ENCODE measurements at regions not wholly inside any gene's neighbourhood (a gene's known extent, or its start where the extent isn't known, plus 50 kb on each side); places are given as distances from the start of the nearest gene placed in this dataset.
"Not testable (repeated sequence)": the region's sequence is repeated elsewhere in the genome, so short reads cannot be mapped to it uniquely, and the experiment has no call there.

DNA sequence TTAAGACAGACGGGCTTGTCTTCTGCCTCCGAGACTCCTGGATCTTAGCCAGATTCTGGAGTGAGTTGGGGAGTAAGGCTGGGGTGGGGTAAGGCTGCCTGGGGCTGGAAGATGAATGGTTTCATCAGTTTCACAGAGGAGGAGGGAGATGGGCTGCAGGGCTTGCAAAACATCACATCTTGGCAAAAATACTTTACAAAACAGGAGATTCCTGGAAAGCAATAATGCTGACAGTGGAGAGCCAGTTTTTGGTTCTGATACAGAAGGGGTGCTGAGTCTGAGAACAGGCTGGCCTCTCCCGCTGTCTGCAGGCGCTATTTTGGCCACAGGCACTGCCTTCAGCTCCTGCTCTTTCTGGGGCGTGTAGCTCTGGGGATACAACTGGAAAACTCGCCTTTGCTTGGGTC, 83.4 kb upstream of the KCNE2 start:
- TF ChIP-seq EZH2phosphoT487 (IDR thresholded peaks at IDR 0.05; ENCODE audit: low read depth, severe bottlenecking, unreplicated experiment): no peak
- TF ChIP-seq EZH2 (IDR thresholded peaks at IDR 0.05; ENCODE audit: borderline replicate concordance): no peak
- TF ChIP-seq, protein P1, sequence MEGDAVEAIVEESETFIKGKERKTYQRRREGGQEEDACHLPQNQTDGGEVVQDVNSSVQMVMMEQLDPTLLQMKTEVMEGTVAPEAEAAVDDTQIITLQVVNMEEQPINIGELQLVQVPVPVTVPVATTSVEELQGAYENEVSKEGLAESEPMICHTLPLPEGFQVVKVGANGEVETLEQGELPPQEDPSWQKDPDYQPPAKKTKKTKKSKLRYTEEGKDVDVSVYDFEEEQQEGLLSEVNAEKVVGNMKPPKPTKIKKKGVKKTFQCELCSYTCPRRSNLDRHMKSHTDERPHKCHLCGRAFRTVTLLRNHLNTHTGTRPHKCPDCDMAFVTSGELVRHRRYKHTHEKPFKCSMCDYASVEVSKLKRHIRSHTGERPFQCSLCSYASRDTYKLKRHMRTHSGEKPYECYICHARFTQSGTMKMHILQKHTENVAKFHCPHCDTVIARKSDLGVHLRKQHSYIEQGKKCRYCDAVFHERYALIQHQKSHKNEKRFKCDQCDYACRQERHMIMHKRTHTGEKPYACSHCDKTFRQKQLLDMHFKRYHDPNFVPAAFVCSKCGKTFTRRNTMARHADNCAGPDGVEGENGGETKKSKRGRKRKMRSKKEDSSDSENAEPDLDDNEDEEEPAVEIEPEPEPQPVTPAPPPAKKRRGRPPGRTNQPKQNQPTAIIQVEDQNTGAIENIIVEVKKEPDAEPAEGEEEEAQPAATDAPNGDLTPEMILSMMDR (IDR thresholded peaks at IDR 0.05; ENCODE audit: poor library complexity): no peak
- H2AFZ ChIP-seq: no peak overlapping the region
- peak; percentile 43 for DNase-seq (ENCODE audit: low spot score)
- no peaks in the 10 kb centered on the region for H3K36me3 ChIP-seq (replicated peaks; ENCODE audit: insufficient read depth, low read depth)
- no peak overlapping the region for H3K4me2 ChIP-seq
- H3K9me3 ChIP-seq (ENCODE audit: low read depth): no peaks in the 10 kb centered on the region
- H3K27me3 ChIP-seq: no peaks in the 10 kb centered on the region
- H3K9me2 ChIP-seq (replicated peaks; ENCODE audit: insufficient read depth): no peaks in the 10 kb centered on the region
- H3K4me1 ChIP-seq (ENCODE audit: insufficient read depth): peaks cover 5% of the 10 kb centered on the region
- no peaks in the 10 kb centered on the region for H4K20me1 ChIP-seq (ENCODE audit: insufficient read depth, poor library complexity, severe bottlenecking)
- H3K4me3 ChIP-seq: no peak overlapping the region
- H3K27ac ChIP-seq: no peak overlapping the region
- H3K79me2 ChIP-seq: no peaks in the 10 kb centered on the region
- 84% methylated on average over 6 of the region's 6 CpGs for WGBS (ENCODE audit: low lambda C conversion rate, missing lambda C conversion rate)

DNA sequence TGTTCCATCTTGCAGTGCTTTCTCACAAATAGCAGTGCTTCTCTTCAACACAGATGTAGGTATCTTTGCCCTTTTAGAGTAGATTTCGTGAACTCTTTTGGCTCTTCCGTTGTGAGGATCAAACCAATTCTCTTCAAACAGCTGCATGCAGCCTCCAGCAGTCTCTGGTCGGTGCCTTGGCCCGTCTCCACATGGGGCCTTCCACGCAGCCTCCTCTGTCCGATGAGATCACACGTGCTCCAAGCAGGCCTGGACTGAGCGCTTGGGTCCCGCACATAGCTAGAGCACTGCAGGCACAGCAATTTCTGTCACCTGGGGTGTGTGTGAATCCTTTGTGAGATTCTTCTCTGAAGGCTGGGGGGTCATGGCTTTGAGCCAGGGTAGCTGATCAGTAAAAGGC, 82.8 kb upstream of the KCNE2 start:
- Histone ChIP-seq H4K20me1 (ENCODE audit: insufficient read depth, poor library complexity, severe bottlenecking) (no peaks in the 10 kb centered on the region), H2AFZ (no peak overlapping the region), H3K4me2 (no peak overlapping the region), H3K27ac (no peak overlapping the region), H3K36me3 (replicated peaks; ENCODE audit: insufficient read depth, low read depth) (no peaks in the 10 kb centered on the region), H3K79me2 (no peaks in the 10 kb centered on the region), H3K4me3 (no peak overlapping the region), H3K4me1 (ENCODE audit: insufficient read depth) (peaks cover 5% of the 10 kb centered on the region), H3K9me2 (replicated peaks; ENCODE audit: insufficient read depth) (no peaks in the 10 kb centered on the region), H3K27me3 (no peaks in the 10 kb centered on the region), H3K9me3 (ENCODE audit: low read depth) (no peaks in the 10 kb centered on the region)
- TF ChIP-seq, protein P1 (IDR thresholded peaks at IDR 0.05; ENCODE audit: poor library complexity): no peak
- TF ChIP-seq EZH2 (IDR thresholded peaks at IDR 0.05; ENCODE audit: borderline replicate concordance): no peak
- TF ChIP-seq EZH2phosphoT487 (IDR thresholded peaks at IDR 0.05; ENCODE audit: low read depth, severe bottlenecking, unreplicated experiment): no peak
- no peak for DNase-seq (ENCODE audit: low spot score)
- WGBS (ENCODE audit: low lambda C conversion rate, missing lambda C conversion rate): 96% methylated on average over 9 of the region's 9 CpGs

DNA sequence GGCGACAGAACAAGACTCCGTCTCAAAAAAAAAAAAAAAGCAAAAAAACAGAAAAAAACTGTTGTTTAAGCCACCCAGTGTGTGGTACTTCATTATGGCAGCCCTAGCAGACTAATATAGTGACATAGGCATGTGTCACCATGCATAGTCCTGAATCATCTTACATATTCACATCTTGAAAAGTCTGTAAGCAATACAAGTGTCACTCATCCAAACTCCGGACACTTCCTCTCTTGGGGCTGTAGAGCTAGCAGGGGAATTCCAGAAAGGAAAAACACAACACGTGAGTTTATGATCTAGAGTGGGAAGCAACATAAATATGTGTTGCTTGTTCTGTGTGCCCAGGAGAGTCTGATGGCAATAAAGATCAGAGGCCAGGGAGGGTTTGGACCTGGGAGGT, 81.6 kb upstream of the KCNE2 start:
- 98% methylated on average over 4 of the region's 4 CpGs for WGBS (ENCODE audit: low lambda C conversion rate, missing lambda C conversion rate)
- H2AFZ ChIP-seq: no peak overlapping the region
- no peak for DNase-seq (ENCODE audit: low spot score)
- H3K4me2 ChIP-seq: no peak overlapping the region
- H3K27ac ChIP-seq: no peak overlapping the region
- H3K4me1 ChIP-seq (ENCODE audit: insufficient read depth): peaks cover 5% of the 10 kb centered on the region
- no peaks in the 10 kb centered on the region for H3K79me2 ChIP-seq
- H3K36me3 ChIP-seq (replicated peaks; ENCODE audit: insufficient read depth, low read depth): no peaks in the 10 kb centered on the region
- H3K4me3 ChIP-seq: no peak overlapping the region
- TF ChIP-seq EZH2 (IDR thresholded peaks at IDR 0.05; ENCODE audit: borderline replicate concordance) (no peak), EZH2phosphoT487 (IDR thresholded peaks at IDR 0.05; ENCODE audit: low read depth, severe bottlenecking, unreplicated experiment) (no peak)
- TF ChIP-seq, protein P1 (IDR thresholded peaks at IDR 0.05; ENCODE audit: poor library complexity): no peak
- no peaks in the 10 kb centered on the region for H3K9me2 ChIP-seq (replicated peaks; ENCODE audit: insufficient read depth)
- H4K20me1 ChIP-seq (ENCODE audit: insufficient read depth, poor library complexity, severe bottlenecking): no peaks in the 10 kb centered on the region
- H3K9me3 ChIP-seq (ENCODE audit: low read depth): no peaks in the 10 kb centered on the region
- H3K27me3 ChIP-seq: no peaks in the 10 kb centered on the region

DNA sequence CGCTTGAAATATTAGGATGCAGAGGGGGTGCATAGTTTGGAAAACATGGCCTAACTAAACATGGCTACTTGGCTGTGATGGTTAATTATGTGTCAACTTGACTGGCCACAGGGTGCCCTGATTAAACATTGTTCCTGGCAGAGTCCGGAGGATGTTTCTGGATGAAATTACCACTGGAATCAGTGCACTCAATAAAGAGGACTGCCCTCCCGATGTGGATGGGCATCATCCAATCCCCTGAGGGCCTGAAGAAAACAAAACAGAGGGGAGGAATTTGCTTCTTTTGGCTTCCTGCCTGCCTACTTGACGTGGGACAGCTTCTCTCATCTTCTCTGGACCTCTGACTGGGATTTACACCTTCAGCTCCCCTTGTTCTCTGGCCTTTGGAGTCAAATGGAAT, 79.1 kb upstream of the KCNE2 start:
- TF ChIP-seq EZH2phosphoT487 (IDR thresholded peaks at IDR 0.05; ENCODE audit: low read depth, severe bottlenecking, unreplicated experiment) (no peak), EZH2 (IDR thresholded peaks at IDR 0.05; ENCODE audit: borderline replicate concordance) (no peak)
- TF ChIP-seq, protein P1 (IDR thresholded peaks at IDR 0.05; ENCODE audit: poor library complexity): no peak
- Histone ChIP-seq H4K20me1 (ENCODE audit: insufficient read depth, poor library complexity, severe bottlenecking) (no peaks in the 10 kb centered on the region), H3K9me3 (ENCODE audit: low read depth) (no peaks in the 10 kb centered on the region), H3K4me1 (ENCODE audit: insufficient read depth) (peaks cover 5% of the 10 kb centered on the region), H3K36me3 (replicated peaks; ENCODE audit: insufficient read depth, low read depth) (no peaks in the 10 kb centered on the region), H3K9me2 (replicated peaks; ENCODE audit: insufficient read depth) (no peaks in the 10 kb centered on the region), H3K27me3 (no peaks in the 10 kb centered on the region), H3K79me2 (no peaks in the 10 kb centered on the region), H3K4me3 (no peak overlapping the region), H3K27ac (no peak overlapping the region), H2AFZ (no peak overlapping the region), H3K4me2 (no peak overlapping the region)
- 84% methylated on average over 4 of the region's 4 CpGs for WGBS (ENCODE audit: low lambda C conversion rate, missing lambda C conversion rate)
- no peak for DNase-seq (ENCODE audit: low spot score)

DNA sequence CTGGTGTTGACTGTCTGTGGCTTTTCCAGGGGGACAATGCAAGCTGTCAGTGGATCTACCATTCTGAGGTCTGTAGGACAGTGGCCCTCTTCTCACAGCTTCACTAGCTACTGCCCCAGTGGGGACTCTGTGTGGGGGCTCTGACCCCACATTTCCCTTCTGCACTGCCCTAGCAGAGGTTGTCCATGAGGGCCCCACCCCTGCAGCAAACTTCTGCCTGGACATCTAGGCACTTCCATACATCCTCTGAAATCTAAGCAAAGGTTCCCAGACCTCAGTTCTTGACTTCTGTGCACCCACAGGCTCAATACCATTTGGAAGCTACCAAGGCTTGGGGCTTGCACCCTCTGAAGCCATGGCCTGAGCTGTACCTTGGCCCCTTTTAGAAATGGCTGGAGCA, 75.8 kb upstream of the KCNE2 start:
- not testable (repeated sequence) for H3K9me2 ChIP-seq (replicated peaks; ENCODE audit: insufficient read depth); H3K4me1 ChIP-seq (ENCODE audit: insufficient read depth); H2AFZ ChIP-seq; H3K9me3 ChIP-seq (ENCODE audit: low read depth); H3K27ac ChIP-seq; H3K79me2 ChIP-seq; DNase-seq (ENCODE audit: low spot score); H3K27me3 ChIP-seq; H3K4me3 ChIP-seq; H3K36me3 ChIP-seq (replicated peaks; ENCODE audit: insufficient read depth, low read depth); H3K4me2 ChIP-seq; H4K20me1 ChIP-seq (ENCODE audit: insufficient read depth, poor library complexity, severe bottlenecking)

Data from hepatocyte (in vitro differentiated cells).